ENCODE measurements at regions not wholly inside any gene's neighbourhood (a gene's known extent, or its start where the extent isn't known, plus 50 kb on each side); places are given as distances from the start of the nearest gene placed in this dataset.
A peak's percentile ranks its signal among the peaks of the same experiment; 100 is the strongest.
"Not testable (repeated sequence)": the region's sequence is repeated elsewhere in the genome, so short reads cannot be mapped to it uniquely, and the experiment has no call there.

- DNase-seq, result peak; percentile 9 to 14
Measured at GRCh38 chr19:20482721-20483120, 82.9 kb downstream of the ZNF737 start.

GRCh38 chr19:20481736-20482135 is 83.8 kb downstream of the ZNF737 start:
- no peak for DNase-seq

- DNase-seq, result no peak
Measured at GRCh38 chr19:20479483-20479882, 86.1 kb downstream of the ZNF737 start.

- DNase-seq, result no peak
Measured at GRCh38 chr19:20478936-20479335, 86.6 kb downstream of the ZNF737 start.

- no peak for DNase-seq
Measured at GRCh38 chr19:20472854-20473253, 92.7 kb downstream of the ZNF737 start.

GRCh38 chr19:20471431-20471830 is 94.2 kb downstream of the ZNF737 start:
- no peak for DNase-seq

GRCh38 chr19:20470345-20471135 is 95.0 kb downstream of the ZNF737 start:
- no peak for DNase-seq

- not testable (repeated sequence) for DNase-seq
Measured at GRCh38 chr19:20466638-20466990, 99.0 kb downstream of the ZNF737 start.

- DNase-seq, result not testable (repeated sequence)
Measured at GRCh38 chr19:20465922-20466637, 99.5 kb downstream of the ZNF737 start.

GRCh38 chr19:20453425-20453935 is 112.1 kb downstream of the ZNF737 start:
- DNase-seq, result no peak

GRCh38 chr19:20444202-20444885 is 121.2 kb downstream of the ZNF737 start:
- DNase-seq, result no peak

- peak in 1 of 2 donors; percentile 11 for DNase-seq
Measured at GRCh38 chr19:20432266-20432842, 133.2 kb downstream of the ZNF737 start.

GRCh38 chr19:20431826-20432225 is 133.8 kb downstream of the ZNF737 start:
- no peak for DNase-seq

GRCh38 chr19:20423381-20424197 is 142.0 kb downstream of the ZNF737 start:
- peak; percentile 25 to 44 for DNase-seq

- DNase-seq, result no peak
Measured at GRCh38 chr19:20422216-20423205, 143.1 kb downstream of the ZNF737 start.

- DNase-seq, result no peak
Measured at GRCh38 chr19:20416661-20417060, 148.9 kb downstream of the ZNF737 start.

GRCh38 chr19:20414120-20414519 is 151.5 kb downstream of the ZNF737 start:
- no peak for DNase-seq

GRCh38 chr19:20413705-20414104 is 151.9 kb downstream of the ZNF737 start:
- DNase-seq, result no peak

- no peak for DNase-seq
Measured at GRCh38 chr19:20412846-20413245, 152.7 kb downstream of the ZNF737 start.

GRCh38 chr19:20397292-20397691 is 168.3 kb downstream of the ZNF737 start:
- DNase-seq, result no peak

GRCh38 chr19:20388706-20389225 is 176.8 kb downstream of the ZNF737 start:
- no peak for DNase-seq
